A549 (cell line): ENCODE measurements at regions not wholly inside any gene's neighbourhood (a gene's known extent, or its start where the extent isn't known, plus 50 kb on each side); places are given as distances from the start of the nearest gene placed in this dataset.

ENCODE experiments used
- BHLHE40 ChIP-seq: IDR thresholded peaks from 2 replicates; pipeline ENCODE4 v1.6.1; 2012; ENCODE audit warnings: low read depth, low read length, inconsistent platforms
- CBX2 ChIP-seq: fragments of 200-600 bp; sonication (generic); IDR thresholded peaks from 2 replicates; pipeline ENCODE4 v1.6.1; 2016; ENCODE audit warnings: low read depth, mild to moderate bottlenecking, borderline replicate concordance
- E2F6 ChIP-seq: IDR thresholded peaks from 2 replicates; pipeline ENCODE4 v1.6.1; 2012; ENCODE audit warnings: low read depth, borderline replicate concordance
- ELK1 ChIP-seq: fragments of 150-350 bp; IDR thresholded peaks from 2 replicates; pipeline ENCODE4 v1.6.1; 2014; ENCODE audit warnings: low read depth, mild to moderate bottlenecking, low read length
- KDM1A ChIP-seq: fragments of 200-600 bp; sonication (generic); IDR thresholded peaks from 2 replicates; pipeline ENCODE4 v1.6.1; 2016; ENCODE audit warnings: low read depth, mild to moderate bottlenecking
- POLR2A ChIP-seq: IDR thresholded peaks from 2 replicates; pipeline ENCODE4 v1.6.1; 2012; ENCODE audit warnings: mild to moderate bottlenecking, low read length
- SMC3 ChIP-seq: fragments of >200 bp; sonication (Bioruptor Twin); formaldehyde crosslinking; IDR thresholded peaks from 3 replicates; pipeline ENCODE4 v1.6.1; 2018; ENCODE audit warnings: inconsistent platforms
- TF ChIP-seq, protein P1 (sequence below): fragments of >200 bp; sonication (Bioruptor Twin); formaldehyde crosslinking; IDR thresholded peaks from 3 replicates; pipeline ENCODE4 v1.5.1; 2016

DNA sequence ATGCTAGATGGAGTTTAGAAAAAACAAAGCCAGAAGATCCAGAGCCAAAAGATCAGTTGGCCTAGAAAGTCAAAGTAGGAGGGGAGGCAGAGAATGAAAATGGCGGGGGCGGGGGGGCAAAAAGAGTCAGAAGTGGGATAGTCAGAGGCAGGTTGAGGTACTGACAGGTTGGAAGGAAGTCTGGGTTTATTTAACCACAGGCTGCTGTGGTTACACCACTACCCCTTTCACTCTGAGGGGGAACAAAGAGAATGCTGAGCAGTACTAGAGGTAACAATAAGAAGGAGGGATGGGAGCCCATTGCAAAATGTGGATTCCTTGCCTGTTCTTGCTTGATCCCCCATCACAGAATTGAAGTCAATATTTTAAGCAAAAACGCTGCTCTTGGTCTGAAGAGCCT, 111.8 kb downstream of the CAVIN4 start:
- TF ChIP-seq, protein P1, sequence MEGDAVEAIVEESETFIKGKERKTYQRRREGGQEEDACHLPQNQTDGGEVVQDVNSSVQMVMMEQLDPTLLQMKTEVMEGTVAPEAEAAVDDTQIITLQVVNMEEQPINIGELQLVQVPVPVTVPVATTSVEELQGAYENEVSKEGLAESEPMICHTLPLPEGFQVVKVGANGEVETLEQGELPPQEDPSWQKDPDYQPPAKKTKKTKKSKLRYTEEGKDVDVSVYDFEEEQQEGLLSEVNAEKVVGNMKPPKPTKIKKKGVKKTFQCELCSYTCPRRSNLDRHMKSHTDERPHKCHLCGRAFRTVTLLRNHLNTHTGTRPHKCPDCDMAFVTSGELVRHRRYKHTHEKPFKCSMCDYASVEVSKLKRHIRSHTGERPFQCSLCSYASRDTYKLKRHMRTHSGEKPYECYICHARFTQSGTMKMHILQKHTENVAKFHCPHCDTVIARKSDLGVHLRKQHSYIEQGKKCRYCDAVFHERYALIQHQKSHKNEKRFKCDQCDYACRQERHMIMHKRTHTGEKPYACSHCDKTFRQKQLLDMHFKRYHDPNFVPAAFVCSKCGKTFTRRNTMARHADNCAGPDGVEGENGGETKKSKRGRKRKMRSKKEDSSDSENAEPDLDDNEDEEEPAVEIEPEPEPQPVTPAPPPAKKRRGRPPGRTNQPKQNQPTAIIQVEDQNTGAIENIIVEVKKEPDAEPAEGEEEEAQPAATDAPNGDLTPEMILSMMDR, result no peak
- TF ChIP-seq SMC3 (no peak), E2F6 (no peak), KDM1A (no peak), ELK1 (no peak), POLR2A (no peak), BHLHE40 (no peak), CBX2 (no peak)
